OCI-LY7 (cell line): ENCODE measurements at regions not wholly inside any gene's neighbourhood (a gene's known extent, or its start where the extent isn't known, plus 50 kb on each side); places are given as distances from the start of the nearest gene placed in this dataset.

Experiments
- BruUV-seq: library from RNA; stranded (reverse); fragments of 400-500 nt; replicated peaks from 2 replicates; lab custom pipeline; 2021; lab: Mats Ljungman, UMichigan
- CTCF ChIA-PET: fragments of 300-600 bp; sonication (Branson Sonifier 250); formaldehyde crosslinking; loops from one replicate; lab custom pipeline; 2022; ENCODE audit warnings: antibody characterized with exemption; ENCODE audit not compliant: unreplicated experiment; lab: Charles Lee
- POLR2A ChIA-PET: fragments of 300-600 bp; sonication (Branson Sonifier 250); formaldehyde crosslinking; loops from one replicate; lab custom pipeline; 2022; ENCODE audit warnings: antibody characterized with exemption; lab: Charles Lee
- DNase-seq: peaks from one replicate; pipeline ENCODE4 v3.0.0-alpha.2; 2015; ENCODE audit warnings: low spot score
- H2AFZ ChIP-seq: fragments of 200-600 bp; sonication (generic), shearing (Covaris generic); 2 replicates; pipeline ENCODE4 v1.6.1; 2014; ENCODE audit warnings: mild to moderate bottlenecking, antibody characterized with exemption, low read length, moderate library complexity
- H3K27ac ChIP-seq: fragments of 200-600 bp; sonication (generic); 2 replicates; pipeline ENCODE4 v1.5.1; 2014; ENCODE audit warnings: mixed run types, low read depth, mild to moderate bottlenecking, moderate library complexity, low read length, inconsistent platforms; ENCODE audit not compliant: poor library complexity, severe bottlenecking
- H3K36me3 ChIP-seq: fragments of 200-600 bp; sonication (generic); 2 replicates; pipeline ENCODE4 v1.6.1; 2014; ENCODE audit warnings: mild to moderate bottlenecking, antibody characterized with exemption, low read length, moderate library complexity, mixed read lengths; ENCODE audit not compliant: insufficient read depth
- H3K4me1 ChIP-seq: fragments of 200-600 bp; sonication (generic); 2 replicates; pipeline ENCODE4 v1.5.1; 2014; ENCODE audit warnings: mild to moderate bottlenecking, low read length; ENCODE audit not compliant: insufficient read depth, poor library complexity, severe bottlenecking
- H3K4me2 ChIP-seq: fragments of 200-600 bp; sonication (generic); 2 replicates; pipeline ENCODE4 v1.6.1; 2014; ENCODE audit warnings: mild to moderate bottlenecking, low read length
- H3K4me3 ChIP-seq: fragments of 200-600 bp; sonication (generic); 2 replicates; pipeline ENCODE4 v1.5.1; 2014; ENCODE audit warnings: mild to moderate bottlenecking, low read depth, low read length; ENCODE audit not compliant: poor library complexity, severe bottlenecking
- H3K79me2 ChIP-seq: fragments of 200-600 bp; sonication (generic); 2 replicates; pipeline ENCODE4 v1.6.1; 2016; ENCODE audit warnings: low read depth, mild to moderate bottlenecking, low read length, moderate library complexity, mixed read lengths; ENCODE audit not compliant: insufficient read depth
- H3K9me2 ChIP-seq: fragments of 200-600 bp; sonication (generic); 2 replicates; pipeline ENCODE4 v1.6.1; 2016; ENCODE audit warnings: mild to moderate bottlenecking, low read length, mixed read lengths; ENCODE audit not compliant: insufficient read depth
- H3K9me3 ChIP-seq: fragments of 200-600 bp; sonication (generic); 2 replicates; pipeline ENCODE4 v1.6.1; 2014; ENCODE audit warnings: mild to moderate bottlenecking, mixed run types, low read length, mixed read lengths
- H4K20me1 ChIP-seq: fragments of 200-600 bp; sonication (generic); 2 replicates; pipeline ENCODE4 v1.6.1; 2014; ENCODE audit warnings: mild to moderate bottlenecking, antibody characterized with exemption, low read length, moderate library complexity, mixed read lengths; ENCODE audit not compliant: insufficient read depth
- CTCF ChIP-seq: fragments of 200-600 bp; sonication (generic); conservative IDR thresholded peaks from 2 replicates; pipeline ENCODE4 v1.5.1; 2014; ENCODE audit warnings: mild to moderate bottlenecking, antibody characterized with exemption, low read length, moderate library complexity, mixed read lengths
- EZH2phosphoT487 ChIP-seq: fragments of 200-600 bp; sonication (generic); IDR thresholded peaks from 2 replicates; pipeline ENCODE4 v1.6.1; 2018; ENCODE audit warnings: low read depth, borderline replicate concordance, mild to moderate bottlenecking, mixed run types, antibody characterized with exemption, low read length, moderate library complexity, mixed read lengths
- intact Hi-C: fragments of 100-400 bp; cut with micrococcal nuclease; formaldehyde crosslinking; loops from one replicate; pipeline ENCODE4 v1.10.0; 2022; ENCODE audit not compliant: unreplicated experiment

GRCh38 chr10:11670381-11670780, 58.9 kb upstream of the USP6NL start:
- TF ChIP-seq CTCF = no peak
- no peak for TF ChIP-seq EZH2phosphoT487
- Histone ChIP-seq H3K4me1 (peaks cover 83% of the 10 kb centered on the region), H4K20me1 (no peaks in the 10 kb centered on the region), H3K27ac (no peak overlapping the region), H3K36me3 (peaks cover 17% of the 10 kb centered on the region), H3K9me3 (peaks cover 18% of the 10 kb centered on the region), H3K79me2 (peaks cover 34% of the 10 kb centered on the region; the same call in 1 of the 2 replicates), H3K4me2 (no peak overlapping the region), H2AFZ (no peak overlapping the region), H3K4me3 (no peak overlapping the region), H3K9me2 (no peaks in the 10 kb centered on the region)
- CTCF ChIA-PET = no interaction called here
- BruUV-seq = no TSS peak
- POLR2A ChIA-PET = interaction anchor here (0.5 to 8.4 kb wide), 11 partner anchors 9 to 530 kb away, joined by 3 to 109 read pairs (median 6); no protein-coding TSS in a partner anchor
- DNase-seq = no peak
- intact Hi-C loops = no loop called here

DNA sequence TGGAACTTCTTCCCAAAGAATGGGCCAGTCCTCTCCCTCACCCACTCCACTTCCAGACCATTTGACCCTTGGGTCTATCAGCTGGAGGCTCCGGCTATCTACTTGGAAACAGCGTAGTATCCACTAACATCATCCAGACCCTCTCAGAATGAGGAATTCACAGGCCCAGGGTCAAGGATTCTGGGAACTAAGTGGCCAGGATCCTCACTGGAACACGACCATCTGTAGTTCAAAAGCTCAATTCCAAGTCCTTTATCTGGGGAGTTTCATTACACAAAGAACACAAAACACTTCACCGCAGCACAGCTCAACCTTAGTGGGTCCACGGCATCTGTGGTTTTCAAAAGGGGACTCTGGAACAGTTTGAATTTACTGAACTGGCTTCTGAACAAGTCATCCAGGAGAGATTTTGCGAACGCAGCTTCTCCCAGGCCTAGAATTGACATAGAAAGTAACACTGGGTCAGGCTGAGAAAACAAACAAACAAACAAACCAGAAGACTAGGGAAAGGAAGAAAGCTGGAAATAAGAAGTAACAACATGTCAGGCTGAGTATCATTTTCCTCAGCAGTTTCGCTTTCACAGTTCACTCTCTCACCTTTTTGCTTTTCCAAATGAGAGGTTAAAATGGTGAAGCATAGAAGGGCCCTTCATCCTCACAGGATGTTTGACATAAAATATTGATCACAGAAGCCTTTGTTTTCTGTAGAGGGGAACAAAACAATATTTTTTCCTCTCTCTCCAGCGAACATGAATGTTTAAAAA, 57.6 kb upstream of the USP6NL start:
- Histone ChIP-seq H3K36me3 (peaks cover 17% of the 10 kb centered on the region), H3K9me2 (no peaks in the 10 kb centered on the region), H3K27ac (peak overlapping the region; percentile 57), H3K9me3 (peaks cover 18% of the 10 kb centered on the region), H4K20me1 (no peaks in the 10 kb centered on the region), H3K4me3 (peak overlapping the region; percentile 56), H3K4me2 (peak overlapping the region; percentile 78), H2AFZ (peak overlapping the region; percentile 96), H3K4me1 (peaks cover 81% of the 10 kb centered on the region), H3K79me2 (peaks cover 21% of the 10 kb centered on the region; the same call in 1 of the 2 replicates)
- TF ChIP-seq EZH2phosphoT487 (no peak), CTCF (no peak)
- intact Hi-C loops = no loop called here
- BruUV-seq = no TSS peak
- CTCF ChIA-PET = interaction anchor here (1.0 kb wide), 1 partner anchor 15 kb away, joined by 3 read pairs; no protein-coding TSS in a partner anchor
- no peak for DNase-seq
- POLR2A ChIA-PET = interaction anchor here (0.7 to 8.4 kb wide), 11 partner anchors 8 to 1962 kb away, joined by 3 to 109 read pairs (median 4); no protein-coding TSS in a partner anchor
